ENCODE measurements at regions not wholly inside any gene's neighbourhood (a gene's known extent, or its start where the extent isn't known, plus 50 kb on each side); places are given as distances from the start of the nearest gene placed in this dataset.

DNA sequence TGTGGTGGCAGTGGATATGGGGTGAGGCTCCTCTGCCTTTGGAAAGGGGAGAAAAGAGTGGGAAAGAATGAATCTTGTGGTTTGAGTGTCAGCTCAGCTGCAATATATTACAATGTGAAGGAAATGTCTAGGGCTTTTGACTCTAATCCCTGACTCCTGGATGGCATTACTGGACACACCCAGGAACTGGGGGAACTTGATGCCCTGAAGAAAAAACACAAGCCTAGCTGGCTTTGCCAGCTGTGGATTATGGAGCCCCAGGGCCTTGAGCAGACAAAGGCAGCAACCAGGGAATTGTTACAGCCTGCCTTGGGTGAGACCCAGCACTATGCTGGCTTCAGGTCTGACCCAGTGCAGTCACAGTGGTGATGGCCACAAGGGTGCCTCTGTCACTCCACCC, 57.1 kb upstream of the CYSLTR1 start:
- Histone ChIP-seq H3K9me3 (peaks cover 0 to 6% (median 0%) of the 10 kb centered on the region in 4 donors), H3K36me3 (no peaks in the 10 kb centered on the region), H3K4me3 (no peak overlapping the region), H3K27ac (no peak overlapping the region), H3K27me3 (no peaks in the 10 kb centered on the region), H3K4me1 (no peaks in the 10 kb centered on the region)
- DNase-seq (ENCODE audit: low spot score in 2 of 2) = no peak
- TF ChIP-seq POLR2A (IDR thresholded peaks at IDR 0.05) = no peak
- TF ChIP-seq EP300 (IDR thresholded peaks at IDR 0.05) = no peak
- TF ChIP-seq, protein P1, sequence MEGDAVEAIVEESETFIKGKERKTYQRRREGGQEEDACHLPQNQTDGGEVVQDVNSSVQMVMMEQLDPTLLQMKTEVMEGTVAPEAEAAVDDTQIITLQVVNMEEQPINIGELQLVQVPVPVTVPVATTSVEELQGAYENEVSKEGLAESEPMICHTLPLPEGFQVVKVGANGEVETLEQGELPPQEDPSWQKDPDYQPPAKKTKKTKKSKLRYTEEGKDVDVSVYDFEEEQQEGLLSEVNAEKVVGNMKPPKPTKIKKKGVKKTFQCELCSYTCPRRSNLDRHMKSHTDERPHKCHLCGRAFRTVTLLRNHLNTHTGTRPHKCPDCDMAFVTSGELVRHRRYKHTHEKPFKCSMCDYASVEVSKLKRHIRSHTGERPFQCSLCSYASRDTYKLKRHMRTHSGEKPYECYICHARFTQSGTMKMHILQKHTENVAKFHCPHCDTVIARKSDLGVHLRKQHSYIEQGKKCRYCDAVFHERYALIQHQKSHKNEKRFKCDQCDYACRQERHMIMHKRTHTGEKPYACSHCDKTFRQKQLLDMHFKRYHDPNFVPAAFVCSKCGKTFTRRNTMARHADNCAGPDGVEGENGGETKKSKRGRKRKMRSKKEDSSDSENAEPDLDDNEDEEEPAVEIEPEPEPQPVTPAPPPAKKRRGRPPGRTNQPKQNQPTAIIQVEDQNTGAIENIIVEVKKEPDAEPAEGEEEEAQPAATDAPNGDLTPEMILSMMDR (IDR thresholded peaks at IDR 0.05) = no peak

DNA sequence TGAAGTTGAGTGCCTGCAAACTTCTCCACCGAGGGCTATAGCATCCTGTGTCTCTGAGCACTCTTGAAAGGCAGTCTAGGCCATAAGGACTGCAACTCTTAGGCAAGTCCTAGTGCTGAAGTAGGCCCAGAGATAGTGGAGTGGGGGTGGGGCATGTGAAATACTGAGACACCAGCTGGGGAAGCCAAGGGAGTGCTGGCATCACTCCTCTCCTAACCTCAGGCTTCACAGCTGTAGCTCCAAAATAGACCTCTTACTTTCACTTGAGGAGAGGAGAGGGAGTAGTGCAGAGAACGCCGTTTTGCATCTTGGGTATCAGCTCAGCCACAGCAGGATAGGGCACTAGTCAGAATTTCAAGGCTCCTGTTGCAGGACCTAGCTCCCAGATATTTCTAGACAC, 56.2 kb upstream of the CYSLTR1 start:
- H3K36me3 ChIP-seq = no peaks in the 10 kb centered on the region
- no peaks in the 10 kb centered on the region for H3K4me1 ChIP-seq
- no peak for DNase-seq (ENCODE audit: low spot score in 2 of 2)
- 71 to 88% methylated on average over 1 to 3 of the region's 3 CpGs for WGBS, 2 donors
- H3K9me3 ChIP-seq = peaks cover 0 to 4% (median 0%) of the 10 kb centered on the region in 4 donors
- TF ChIP-seq, protein P1 (IDR thresholded peaks at IDR 0.05) = no peak
- H3K4me3 ChIP-seq = no peak overlapping the region
- no peaks in the 10 kb centered on the region for H3K27me3 ChIP-seq
- no peak overlapping the region for H3K27ac ChIP-seq

DNA sequence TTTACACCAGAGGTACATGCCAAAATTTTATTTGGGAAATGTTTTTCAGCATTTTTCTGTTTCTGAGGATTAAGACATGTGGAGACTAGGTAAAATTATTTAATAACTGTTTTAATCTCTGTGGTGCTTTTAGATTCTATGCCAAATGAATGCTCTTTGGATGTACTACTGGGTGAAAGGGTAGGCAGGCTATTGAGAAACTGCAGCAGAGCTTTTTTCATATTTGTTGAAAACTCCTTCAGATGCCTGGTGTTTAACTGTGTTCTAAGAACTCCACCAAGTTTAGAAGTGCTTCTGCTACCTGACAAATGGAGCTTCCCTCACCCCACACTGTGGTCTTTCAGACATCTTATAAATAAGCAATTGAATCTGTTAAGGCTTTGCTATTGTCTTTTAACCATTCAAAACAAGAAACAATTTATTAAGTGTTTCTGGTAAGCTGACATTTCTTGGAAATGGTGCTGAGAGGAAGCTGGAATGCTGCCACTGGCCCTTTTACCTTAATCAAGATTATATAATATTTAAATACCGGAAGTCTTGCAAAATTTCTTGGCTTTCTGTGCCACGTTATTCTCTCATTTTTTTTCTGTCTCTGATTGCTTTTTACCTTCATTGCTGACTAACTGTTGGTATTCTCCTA, 51.2 kb upstream of the CYSLTR1 start:
- DNase-seq (ENCODE audit: low spot score in 2 of 2) = no peak
- no peaks in the 10 kb centered on the region for H3K27me3 ChIP-seq
- no peak overlapping the region for H3K27ac ChIP-seq
- TF ChIP-seq EP300 (IDR thresholded peaks at IDR 0.05) = no peak
- no peaks in the 10 kb centered on the region for H3K9me3 ChIP-seq
- H3K36me3 ChIP-seq = no peaks in the 10 kb centered on the region
- no peak overlapping the region for H3K4me3 ChIP-seq
- 48 to 56% methylated on average over 2 of the region's 2 CpGs for WGBS, 2 donors
- H3K4me1 ChIP-seq = no peaks in the 10 kb centered on the region
